Progenitor cell of endocrine pancreas (in vitro differentiated cells): ENCODE measurements at regions not wholly inside any gene's neighbourhood (a gene's known extent, or its start where the extent isn't known, plus 50 kb on each side); places are given as distances from the start of the nearest gene placed in this dataset.

Source experiments
- DNase-seq: peaks from one replicate; pipeline ENCODE4 v3.0.0; 2021; ENCODE audit warnings: low spot score; ENCODE audit not compliant: unreplicated experiment
- H3K27ac Mint-ChIP-seq: 2 replicates; pipeline ENCODE4 v1.8.0; 2021; ENCODE audit warnings: mild to moderate bottlenecking, moderate library complexity, mixed read lengths
- H3K27me3 Mint-ChIP-seq: 2 replicates; pipeline ENCODE4 v1.8.0; 2021; ENCODE audit warnings: mixed read lengths
- H3K36me3 Mint-ChIP-seq: 2 replicates; pipeline ENCODE4 v1.8.0; 2022; ENCODE audit warnings: mixed read lengths; ENCODE audit not compliant: insufficient read depth
- H3K4me1 Mint-ChIP-seq: 2 replicates; pipeline ENCODE4 v1.8.0; 2021; ENCODE audit warnings: low read depth, mixed read lengths
- H3K4me3 Mint-ChIP-seq: 2 replicates; pipeline ENCODE4 v1.8.0; 2021; ENCODE audit warnings: low read depth, mild to moderate bottlenecking, moderate library complexity, mixed read lengths
- H3K9me3 Mint-ChIP-seq: 2 replicates; pipeline ENCODE4 v1.8.0; 2021; ENCODE audit warnings: low read depth, mixed read lengths
- CTCF ChIP-seq: fragments of 200-600 bp; sonication (generic); IDR thresholded peaks from one replicate; pipeline ENCODE4 v1.5.0; 2021; ENCODE audit warnings: antibody characterized with exemption, mild to moderate bottlenecking; ENCODE audit not compliant: unreplicated experiment

GRCh38 chr7:41319581-41319980, 383.3 kb downstream of the INHBA start:
- H3K36me3 Mint-ChIP-seq, result no peaks in the 10 kb centered on the region
- no peaks in the 10 kb centered on the region for H3K27me3 Mint-ChIP-seq
- DNase-seq, result no peak
- no peak overlapping the region for H3K27ac Mint-ChIP-seq
- H3K4me1 Mint-ChIP-seq, result no peaks in the 10 kb centered on the region
- TF ChIP-seq CTCF, result no peak
- H3K4me3 Mint-ChIP-seq, result no peak overlapping the region
- peaks cover 7% of the 10 kb centered on the region for H3K9me3 Mint-ChIP-seq

- TF ChIP-seq CTCF, result no peak
- peaks cover 7% of the 10 kb centered on the region for H3K9me3 Mint-ChIP-seq
- no peak overlapping the region for H3K27ac Mint-ChIP-seq
- no peak for DNase-seq
- no peak overlapping the region for H3K4me3 Mint-ChIP-seq
- H3K4me1 Mint-ChIP-seq, result no peaks in the 10 kb centered on the region
- H3K27me3 Mint-ChIP-seq, result no peaks in the 10 kb centered on the region
- no peaks in the 10 kb centered on the region for H3K36me3 Mint-ChIP-seq
Measured at GRCh38 chr7:41316410-41316809, 386.5 kb downstream of the INHBA start.

- Mint-ChIP-seq H3K4me3 (no peak overlapping the region), H3K4me1 (no peaks in the 10 kb centered on the region), H3K27me3 (no peaks in the 10 kb centered on the region), H3K27ac (no peak overlapping the region), H3K36me3 (no peaks in the 10 kb centered on the region), H3K9me3 (peaks cover 7% of the 10 kb centered on the region)
- no peak for DNase-seq
- TF ChIP-seq CTCF, result no peak
Measured at GRCh38 chr7:41315764-41316163, 387.1 kb downstream of the INHBA start.

GRCh38 chr7:41313171-41313570, 389.7 kb downstream of the INHBA start:
- no peaks in the 10 kb centered on the region for H3K4me1 Mint-ChIP-seq
- TF ChIP-seq CTCF, result no peak
- no peaks in the 10 kb centered on the region for H3K36me3 Mint-ChIP-seq
- peaks cover under 1% of the 10 kb centered on the region for H3K9me3 Mint-ChIP-seq
- no peaks in the 10 kb centered on the region for H3K27me3 Mint-ChIP-seq
- no peak overlapping the region for H3K27ac Mint-ChIP-seq
- no peak for DNase-seq
- H3K4me3 Mint-ChIP-seq, result no peak overlapping the region

GRCh38 chr7:41312235-41312634, 390.7 kb downstream of the INHBA start:
- H3K4me1 Mint-ChIP-seq, result no peaks in the 10 kb centered on the region
- TF ChIP-seq CTCF, result no peak
- H3K27ac Mint-ChIP-seq, result no peak overlapping the region
- no peaks in the 10 kb centered on the region for H3K36me3 Mint-ChIP-seq
- H3K27me3 Mint-ChIP-seq, result no peaks in the 10 kb centered on the region
- H3K9me3 Mint-ChIP-seq, result no peaks in the 10 kb centered on the region
- no peak for DNase-seq
- no peak overlapping the region for H3K4me3 Mint-ChIP-seq

- no peak for DNase-seq
- H3K9me3 Mint-ChIP-seq, result no peaks in the 10 kb centered on the region
- no peak for TF ChIP-seq CTCF
- H3K27ac Mint-ChIP-seq, result no peak overlapping the region
- H3K27me3 Mint-ChIP-seq, result no peaks in the 10 kb centered on the region
- no peaks in the 10 kb centered on the region for H3K36me3 Mint-ChIP-seq
- no peaks in the 10 kb centered on the region for H3K4me1 Mint-ChIP-seq
- H3K4me3 Mint-ChIP-seq, result no peak overlapping the region
Measured at GRCh38 chr7:41311301-41311700, 391.6 kb downstream of the INHBA start.
